Anterior cingulate cortex (tissue), 58 donors: ENCODE measurements at regions not wholly inside any gene's neighbourhood (a gene's known extent, or its start where the extent isn't known, plus 50 kb on each side); places are given as distances from the start of the nearest gene placed in this dataset.

ENCODE experiments used
- DNase-seq, 58 donors: peaks; one replicate each; lab custom pipeline; 2025; lab: John Stamatoyannopoulos, UW

DNA sequence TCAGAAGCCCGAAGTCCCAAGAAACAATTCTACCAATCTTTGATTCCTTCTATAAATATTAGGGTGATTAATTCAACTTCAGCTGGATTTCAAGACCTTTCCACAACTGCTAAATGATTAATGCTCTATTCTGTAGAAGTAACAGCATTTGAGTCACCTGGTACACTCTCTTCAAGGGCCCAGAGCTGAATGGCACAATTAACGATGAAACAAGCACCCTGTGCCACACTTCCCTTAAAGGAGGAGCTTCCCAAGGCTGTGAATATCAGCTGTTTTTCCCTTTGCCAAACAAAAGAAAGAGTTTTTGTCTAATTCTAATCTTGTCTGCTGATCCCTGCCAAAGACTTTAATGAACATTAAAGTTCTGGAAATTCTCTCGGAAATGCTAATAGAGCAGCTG, 56.0 kb downstream of the BOD1L2 start:
- DNase-seq: no peak

DNA sequence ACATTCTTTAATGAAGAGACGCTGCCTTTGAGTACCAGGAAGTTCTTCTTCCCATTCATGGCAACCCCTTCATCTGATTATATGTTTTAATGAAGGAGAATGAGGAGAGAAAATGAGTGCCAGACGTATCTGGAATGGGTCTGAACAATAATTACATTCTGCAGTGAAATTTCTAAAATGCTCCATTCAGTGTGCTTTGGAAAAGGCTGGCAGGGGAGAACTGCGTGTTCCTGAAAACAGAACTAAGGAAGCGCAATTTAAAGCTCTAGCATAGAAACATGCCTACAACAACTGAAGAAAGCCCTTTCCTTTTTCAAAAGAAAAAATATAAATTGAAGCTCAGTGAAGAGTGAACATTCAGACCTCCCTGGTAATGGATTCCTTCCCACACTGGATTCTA, 58.8 kb downstream of the BOD1L2 start:
- peak in 5 of 58 donors; percentile 5 to 39 (median 14) for DNase-seq

DNA sequence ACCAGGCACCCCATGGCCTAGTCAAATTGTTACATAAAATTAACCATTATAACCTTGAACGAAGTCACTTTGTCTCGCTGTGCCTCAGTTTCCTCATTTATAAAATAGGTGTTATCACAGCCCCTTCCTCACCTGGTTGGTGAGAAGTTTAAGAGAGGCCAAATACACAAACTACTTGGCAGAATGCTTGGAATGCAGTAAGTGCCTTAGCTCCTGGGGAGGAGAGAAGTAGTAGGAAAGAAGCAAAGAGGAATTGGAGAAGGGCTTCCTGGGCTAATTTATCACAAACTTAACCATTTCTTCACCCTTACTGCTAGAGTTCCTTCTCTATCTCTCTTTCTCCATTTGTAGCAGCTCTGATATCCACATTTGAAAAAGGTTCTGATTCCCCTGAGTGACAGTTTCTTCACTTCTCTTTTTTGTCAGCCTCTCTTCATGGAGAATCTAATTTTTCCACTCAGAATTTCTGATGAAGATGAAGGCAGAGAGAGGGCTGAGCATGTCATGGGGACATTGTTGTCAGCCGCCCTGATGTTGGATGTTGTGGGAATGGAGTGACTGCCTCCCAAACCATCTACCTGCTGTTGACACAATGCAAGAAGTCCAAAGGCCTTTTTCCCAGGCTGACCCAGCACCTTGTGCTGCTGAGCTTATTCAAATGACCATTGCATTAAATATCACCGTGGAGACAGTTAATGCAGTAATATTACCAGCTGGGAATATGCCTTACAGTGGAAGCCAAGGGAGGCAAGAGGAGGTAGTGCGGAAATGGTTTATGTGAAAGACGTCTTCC, 60.4 kb downstream of the BOD1L2 start:
- DNase-seq: no peak

DNA sequence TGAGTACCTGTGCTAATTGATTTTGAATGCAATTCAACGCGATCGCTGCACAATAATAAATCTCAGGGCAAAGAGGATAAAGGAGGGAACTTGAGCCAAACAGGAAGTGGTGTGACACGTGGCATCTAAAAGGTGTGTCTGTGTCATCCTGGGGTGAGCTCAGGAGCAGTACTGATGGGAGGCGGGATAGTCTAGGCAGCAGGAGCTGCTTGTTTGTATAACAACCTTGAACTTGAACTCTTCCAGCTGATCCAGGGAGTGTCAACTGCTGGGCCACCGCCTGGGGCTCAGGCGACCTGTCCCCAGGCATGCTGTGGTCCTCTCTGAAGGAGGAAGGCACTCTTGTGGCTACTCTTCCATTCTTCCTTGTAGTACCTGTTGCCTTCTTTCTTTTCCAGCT, 61.2 kb downstream of the BOD1L2 start:
- DNase-seq: no peak

DNA sequence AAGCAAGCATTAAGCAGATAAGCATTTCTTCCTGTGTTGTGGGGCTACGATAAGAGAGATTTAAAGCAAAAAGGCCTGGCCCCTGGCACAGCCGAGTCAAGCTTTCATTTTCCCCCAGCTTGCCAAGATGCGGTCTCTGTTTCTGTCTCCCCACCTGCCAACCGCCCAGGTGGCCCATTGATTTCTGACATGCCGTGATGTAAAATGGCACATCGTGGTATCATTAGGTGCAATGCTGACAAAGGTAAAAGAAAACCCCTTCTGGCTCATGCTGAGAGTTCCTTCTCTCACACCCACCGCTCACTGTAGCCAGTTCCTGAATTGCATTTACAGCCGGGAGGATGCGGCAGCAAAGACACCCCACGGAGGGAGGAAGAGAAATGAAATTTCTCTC, 62.8 kb downstream of the BOD1L2 start:
- no peak for DNase-seq

DNA sequence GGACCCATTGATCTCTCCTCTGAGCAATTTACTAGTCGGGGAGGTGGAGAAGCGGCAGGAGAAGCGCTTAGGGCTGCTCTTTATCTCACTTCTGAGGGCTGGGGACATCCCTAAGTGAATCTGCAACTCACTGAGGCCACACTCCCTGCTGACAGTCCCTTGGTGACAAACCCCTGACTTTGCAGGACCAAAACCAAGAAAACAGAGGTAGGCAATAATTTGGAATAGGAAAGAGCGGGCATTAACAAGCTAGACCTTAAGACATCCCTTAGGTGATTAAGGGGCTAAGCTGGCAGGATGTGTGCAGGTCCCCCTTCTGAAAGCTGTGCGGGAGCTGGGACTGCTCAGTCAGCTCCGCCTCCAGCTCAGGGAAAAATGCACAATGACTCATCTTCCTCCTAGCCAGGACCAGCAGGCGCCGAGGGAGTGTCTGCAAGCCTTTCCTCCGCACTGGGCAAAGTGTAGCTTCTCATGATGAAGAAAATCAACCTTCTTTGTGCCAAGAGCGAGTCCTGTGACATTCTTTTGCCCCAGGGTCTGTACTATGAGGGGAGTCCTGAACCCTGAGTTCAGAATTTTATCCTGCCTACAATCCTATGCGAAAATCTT, 63.3 kb downstream of the BOD1L2 start:
- DNase-seq: peak in 34 of 58 donors; percentile 2 to 82 (median 23)

DNA sequence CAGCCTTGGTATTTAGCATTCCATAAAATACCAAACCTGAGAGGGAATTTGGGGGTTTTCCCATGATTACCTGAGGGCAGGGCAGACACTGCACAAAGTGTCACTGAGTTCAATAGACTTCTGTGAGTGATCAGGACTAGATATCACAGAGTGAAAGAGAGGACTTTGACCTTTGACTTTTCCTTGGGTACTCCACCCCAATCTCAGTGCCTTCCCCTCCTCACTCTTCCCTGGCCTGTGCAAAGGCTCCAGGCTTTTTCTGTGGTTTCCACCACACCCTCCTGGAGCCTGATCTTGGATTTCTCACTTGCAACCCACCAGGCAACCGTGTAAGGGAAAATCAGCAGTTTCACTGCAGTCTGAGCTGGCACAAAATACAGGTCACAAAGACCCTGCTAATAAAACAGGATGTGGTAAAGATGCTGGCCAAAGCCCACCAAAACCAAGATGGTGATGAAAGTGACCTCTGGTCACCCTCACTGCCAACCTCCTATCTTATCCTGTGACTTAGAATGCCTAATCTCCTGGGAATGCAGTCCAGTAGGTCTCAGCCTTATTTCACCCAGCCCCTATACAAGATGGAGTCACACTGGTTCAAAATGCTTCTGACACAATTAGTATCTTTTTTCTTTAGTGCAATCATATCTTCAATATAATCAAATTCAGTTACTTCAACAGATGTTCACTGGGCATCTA, 64.0 kb downstream of the BOD1L2 start:
- DNase-seq: no peak

DNA sequence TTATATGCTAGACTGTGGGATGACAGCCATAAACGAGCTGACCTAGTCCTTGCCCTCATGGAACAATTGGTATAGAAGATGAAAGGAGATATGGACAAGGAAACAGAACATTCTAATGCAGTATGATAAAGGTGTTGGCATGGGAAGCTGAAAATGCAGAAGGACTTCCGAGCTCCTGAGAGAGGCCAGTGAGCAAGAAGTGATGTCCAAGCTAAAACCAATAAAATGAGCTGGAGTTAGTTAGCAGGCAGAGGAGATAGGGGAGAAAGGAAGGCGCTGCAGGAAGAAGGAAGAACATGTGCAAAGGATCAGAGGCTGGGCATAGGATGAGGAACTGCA, 64.5 kb downstream of the BOD1L2 start:
- DNase-seq: no peak

DNA sequence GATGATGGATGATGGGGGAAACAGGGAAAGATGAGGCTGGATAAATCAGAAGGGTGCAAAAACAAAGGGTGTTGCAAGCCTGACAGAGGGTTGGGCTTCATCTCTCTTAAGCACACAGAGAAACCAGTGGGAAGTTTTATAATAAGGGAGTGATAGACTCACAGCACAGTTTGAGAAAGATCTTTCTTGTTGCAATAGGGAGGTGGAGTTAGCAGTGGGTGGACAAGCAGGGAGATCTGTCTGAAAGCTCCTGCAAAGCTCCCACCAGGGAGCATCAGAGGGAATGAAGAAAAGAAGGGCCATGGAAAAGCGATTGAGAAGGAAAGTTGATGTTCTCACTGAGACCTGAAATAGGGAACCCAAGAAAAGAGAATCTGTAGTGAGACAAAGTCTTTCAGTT, 64.9 kb downstream of the BOD1L2 start:
- DNase-seq: peak in 4 of 58 donors; percentile 8 to 21 (median 15)

DNA sequence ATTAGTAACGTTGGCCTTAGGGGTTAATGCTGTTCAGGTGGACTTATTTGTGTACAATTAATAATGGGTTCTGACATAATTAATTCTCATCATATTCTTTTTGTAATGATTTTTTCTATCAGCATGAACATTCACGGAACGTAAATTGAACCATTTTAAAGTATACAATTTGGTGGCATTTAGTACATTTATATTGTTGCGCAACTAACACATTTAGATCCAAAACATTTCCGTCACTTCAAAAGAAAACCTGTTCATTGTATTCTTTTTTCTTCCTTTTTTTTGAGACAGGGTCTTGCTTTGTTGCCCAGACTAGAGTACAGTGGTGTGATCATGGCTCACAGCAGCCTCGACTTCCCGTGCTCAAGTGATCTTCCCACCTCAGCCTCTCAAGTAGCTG, 65.8 kb downstream of the BOD1L2 start:
- DNase-seq: no peak

DNA sequence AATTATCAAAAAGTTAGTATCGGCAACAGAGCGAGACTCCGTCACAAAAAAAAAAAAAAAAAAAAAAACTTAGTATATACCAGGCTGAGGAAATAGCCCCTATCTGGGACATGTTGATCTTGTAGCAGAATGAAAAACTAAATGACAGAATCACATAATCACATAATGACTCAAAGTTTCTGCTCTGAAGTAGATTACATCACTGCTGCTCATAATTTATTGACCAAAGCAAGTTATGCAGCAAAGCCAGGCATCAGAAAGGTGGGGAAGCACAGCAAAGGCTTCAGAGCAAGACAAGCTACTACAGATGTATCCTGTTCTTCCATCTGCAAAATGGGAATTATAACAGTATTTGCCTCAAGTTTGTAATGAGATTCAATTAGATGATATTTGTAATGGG, 68.1 kb downstream of the BOD1L2 start:
- DNase-seq: no peak

DNA sequence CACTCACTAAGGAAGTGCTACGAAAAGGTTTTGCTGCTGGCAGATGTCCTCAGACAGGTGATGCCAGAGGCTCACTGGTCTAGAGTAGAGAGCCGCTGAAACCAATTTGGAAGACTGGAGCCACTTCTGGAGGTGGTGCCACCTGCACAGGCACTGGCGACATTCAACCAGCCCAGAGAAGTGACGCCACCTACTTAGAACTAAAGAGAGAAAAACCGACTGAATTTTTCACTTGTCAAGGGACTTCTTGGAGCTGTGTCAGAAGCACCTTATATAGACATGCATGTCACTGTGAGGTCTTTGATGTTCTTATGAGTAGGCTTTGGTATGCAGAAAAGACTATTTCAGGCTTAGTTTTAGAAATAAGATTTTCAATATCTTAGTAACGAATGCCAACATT, 71.4 kb downstream of the BOD1L2 start:
- DNase-seq: no peak

DNA sequence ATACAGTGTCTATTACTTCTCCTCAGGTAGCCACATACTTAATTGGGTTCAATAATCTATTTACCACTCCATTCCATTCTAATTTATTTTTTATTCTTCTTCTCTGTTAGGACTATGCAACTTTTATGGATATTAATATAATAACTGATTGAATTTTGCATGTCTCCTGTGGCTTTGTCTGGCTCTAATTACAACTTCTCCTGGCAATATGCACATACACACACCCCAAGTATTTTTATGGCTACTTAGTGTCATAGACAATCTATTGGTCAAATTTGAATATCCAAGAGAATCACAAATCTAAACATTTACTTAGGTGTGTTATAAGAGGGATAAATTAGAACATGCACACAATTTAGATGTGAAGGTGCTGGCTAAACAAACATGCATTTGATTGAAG, 73.1 kb downstream of the BOD1L2 start:
- no peak for DNase-seq

DNA sequence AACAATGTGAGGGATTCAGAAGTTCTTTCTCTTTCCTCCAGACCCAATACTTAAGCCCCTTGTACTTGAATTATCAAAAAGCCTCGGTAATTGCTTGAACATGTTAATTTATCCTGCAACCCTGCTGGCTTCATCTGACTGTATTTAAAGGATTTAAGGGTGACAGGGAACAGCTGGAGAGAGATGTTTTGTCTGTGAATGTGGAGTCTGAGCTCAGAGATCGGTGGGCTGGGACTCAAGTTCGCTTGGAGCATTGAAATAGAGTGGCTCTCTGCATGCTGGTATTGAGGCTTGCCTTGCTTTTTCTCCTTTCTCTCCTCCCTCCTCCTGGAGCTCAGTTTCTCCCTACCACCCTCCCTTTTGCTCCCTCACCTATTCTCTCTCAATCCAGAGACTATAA, 73.6 kb downstream of the BOD1L2 start:
- DNase-seq: no peak

DNA sequence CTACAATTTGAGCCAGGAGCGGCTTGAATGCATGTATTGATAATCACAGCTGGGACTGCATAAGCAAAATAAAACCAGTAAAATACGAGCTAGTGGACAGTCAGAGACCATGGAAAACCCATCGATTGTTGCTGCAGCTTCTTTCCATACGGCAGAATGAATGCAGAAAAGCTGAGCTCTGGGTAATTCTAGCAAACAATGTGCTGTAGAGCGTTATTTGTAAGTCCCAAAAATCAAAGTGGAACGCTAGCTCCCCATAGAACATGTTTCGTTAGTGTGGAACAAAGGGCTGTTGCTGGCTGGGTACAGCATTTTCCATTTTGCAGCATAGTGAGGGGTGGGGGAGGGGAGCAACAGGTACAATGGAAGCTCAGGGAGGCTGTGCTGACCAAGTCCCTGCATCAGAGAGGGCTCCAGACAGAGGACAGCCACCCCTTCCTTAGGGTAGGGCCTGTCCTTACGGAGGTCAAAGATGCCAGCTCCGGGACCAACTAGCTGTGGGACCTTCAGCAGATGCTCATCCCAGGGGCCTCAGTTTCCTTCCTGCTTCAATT, 74.1 kb downstream of the BOD1L2 start:
- no peak for DNase-seq

DNA sequence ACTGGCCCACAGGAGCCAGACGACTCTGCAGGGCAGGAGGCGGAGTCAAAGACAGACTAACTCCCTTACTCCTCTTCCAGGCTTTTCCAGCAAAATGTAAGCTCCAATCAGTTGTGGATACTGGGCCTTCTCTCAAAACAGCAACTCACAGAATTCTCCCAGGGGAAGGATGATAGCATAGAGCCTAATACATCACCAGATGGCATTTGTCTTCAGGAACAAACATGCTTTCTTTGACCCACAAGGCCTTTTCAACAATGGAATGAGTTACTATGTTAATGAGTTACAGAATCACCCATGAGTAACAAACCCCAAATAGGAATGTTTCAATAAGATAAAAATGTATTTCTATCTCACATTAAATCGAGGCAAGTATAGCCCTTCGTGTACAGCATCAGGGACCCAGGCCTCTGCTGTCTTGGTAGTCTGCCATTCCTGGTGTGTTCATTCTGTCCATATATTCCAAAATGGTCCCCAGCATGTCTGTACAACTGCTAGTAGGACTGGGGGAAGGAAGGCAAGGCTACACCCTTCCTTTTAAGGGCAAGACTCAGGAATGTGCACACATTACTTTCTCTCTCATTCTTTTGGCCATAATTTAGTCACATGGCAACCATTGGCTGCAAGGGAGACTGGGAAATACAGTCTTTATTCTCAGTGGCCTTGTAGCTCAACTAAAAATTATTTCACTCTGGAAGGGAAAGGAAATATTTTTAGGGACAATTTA, 76.4 kb downstream of the BOD1L2 start:
- no peak for DNase-seq

DNA sequence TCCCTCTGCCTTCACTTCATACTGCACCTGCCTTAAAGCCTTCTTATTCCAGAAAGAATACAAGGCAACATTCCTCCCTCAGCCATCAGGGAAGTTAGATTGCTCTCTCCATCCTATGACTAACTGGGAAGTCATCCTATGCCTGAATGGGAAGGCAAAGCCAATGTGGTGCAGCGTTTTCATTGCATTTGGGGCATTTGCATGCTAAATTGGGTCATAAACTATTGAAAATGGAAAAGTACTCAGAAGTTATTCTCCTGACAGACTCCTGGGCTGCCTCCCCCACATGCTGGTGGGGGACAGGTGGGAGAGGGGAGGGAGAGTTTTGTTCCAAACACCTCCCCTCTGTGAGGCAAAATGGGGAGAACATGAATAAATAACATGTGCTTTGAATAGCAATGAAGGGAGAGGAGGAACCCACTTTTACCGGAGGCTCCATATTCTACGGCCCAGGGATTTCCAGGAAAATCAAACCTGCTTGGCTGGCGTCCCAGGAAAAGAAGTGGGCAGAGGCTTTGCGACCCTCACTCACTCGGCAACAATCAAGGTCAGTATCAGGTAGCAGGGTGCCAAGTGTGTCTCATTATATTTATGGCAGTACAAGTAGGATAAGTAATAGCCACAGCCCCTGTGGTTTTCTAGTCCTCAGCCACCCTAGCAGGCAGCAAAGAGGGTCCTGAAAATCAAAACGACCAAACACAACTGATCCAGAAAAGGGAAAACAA, 84.1 kb downstream of the BOD1L2 start:
- DNase-seq: peak in 1 of 58 donors; percentile 26

DNA sequence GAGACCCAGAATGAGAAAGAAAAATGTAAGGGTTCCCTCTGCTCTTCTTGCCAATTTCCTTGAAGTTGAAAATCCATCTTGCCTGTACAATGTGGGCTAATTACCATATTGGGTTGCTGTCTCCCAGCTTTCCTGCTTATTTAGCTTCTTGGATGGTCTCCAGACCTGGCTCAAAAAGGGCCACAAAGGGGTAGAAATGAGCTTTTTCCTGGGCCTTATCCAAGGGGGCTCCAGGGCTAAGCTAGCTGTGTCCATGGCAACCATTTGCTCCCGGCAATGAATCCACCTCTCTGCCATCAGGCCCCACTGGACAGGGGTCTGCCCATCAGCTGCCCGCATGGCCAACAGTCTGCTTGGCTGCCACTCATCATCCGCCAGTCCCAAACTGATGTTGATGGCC, 85.0 kb downstream of the BOD1L2 start:
- peak in 30 of 58 donors; percentile 1 to 72 (median 24) for DNase-seq

DNA sequence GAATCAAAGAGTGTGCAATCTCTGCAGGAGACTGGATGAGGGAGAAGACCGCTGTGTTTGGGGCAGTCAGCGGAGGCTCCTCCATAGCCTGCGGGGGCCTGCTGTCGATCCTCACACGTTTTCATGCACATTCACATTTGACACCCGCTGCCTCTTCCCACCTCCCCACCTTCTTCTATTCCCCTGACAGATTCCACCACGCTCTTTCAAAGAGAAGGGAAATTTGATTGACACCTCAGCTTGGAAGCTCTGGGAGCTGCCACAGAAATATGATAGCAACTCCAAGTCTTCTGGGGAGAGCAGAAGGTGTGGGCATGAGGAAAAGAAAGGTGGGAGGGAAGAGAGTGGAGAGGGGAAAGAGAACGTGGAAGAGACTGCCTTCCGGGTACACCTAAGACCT, 87.5 kb downstream of the BOD1L2 start:
- DNase-seq: peak in 1 of 58 donors; percentile 23

DNA sequence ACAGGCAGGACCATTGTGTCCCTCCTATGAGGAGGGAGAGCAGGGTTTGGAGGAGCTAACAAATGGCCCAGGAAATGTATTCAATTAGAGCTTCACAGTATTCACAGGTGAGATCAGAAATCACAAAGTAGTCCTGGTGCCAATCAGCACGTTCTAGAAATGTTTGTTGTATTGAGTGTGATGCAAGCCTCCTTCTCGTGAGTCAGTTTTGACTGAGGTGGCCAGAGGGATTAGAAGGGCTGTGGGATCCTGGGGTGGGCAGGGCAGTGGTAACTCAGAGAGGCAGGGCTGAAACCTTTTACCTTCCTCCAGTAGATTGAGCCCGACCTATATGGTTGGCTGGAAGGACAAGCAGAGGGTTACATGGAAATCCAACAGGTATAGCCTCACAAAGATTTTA, 95.0 kb downstream of the BOD1L2 start:
- no peak for DNase-seq
